ENCODE measurements at regions not wholly inside any gene's neighbourhood (a gene's known extent, or its start where the extent isn't known, plus 50 kb on each side); places are given as distances from the start of the nearest gene placed in this dataset.
"Not testable (repeated sequence)": the region's sequence is repeated elsewhere in the genome, so short reads cannot be mapped to it uniquely, and the experiment has no call there.

- peak in 1 of 3 donors; percentile 1 for DNase-seq
Observed at GRCh38 chr9:97103613-97104383, 64.9 kb upstream of the CTSV start.

- not testable (repeated sequence) for DNase-seq
Observed at GRCh38 chr9:97099540-97099939, 60.6 kb upstream of the CTSV start.

GRCh38 chr9:97096793-97097192, 57.9 kb upstream of the CTSV start:
- DNase-seq: no peak

GRCh38 chr9:97089361-97089760, 50.4 kb upstream of the CTSV start:
- not testable (repeated sequence) for DNase-seq
